ENCODE measurements at regions not wholly inside any gene's neighbourhood (a gene's known extent, or its start where the extent isn't known, plus 50 kb on each side); places are given as distances from the start of the nearest gene placed in this dataset.
"Not testable (repeated sequence)": the region's sequence is repeated elsewhere in the genome, so short reads cannot be mapped to it uniquely, and the experiment has no call there.

GRCh38 chrX:97921223-97921622 lies 1037.5 kb downstream of the RPA4 start:
- not testable (repeated sequence) for H3K4me2 ChIP-seq (ENCODE audit: low read length)

GRCh38 chrX:97931586-97931985 lies 1047.9 kb downstream of the RPA4 start:
- intact Hi-C loops (cut with micrococcal nuclease), result no loop called here
- ChIA-PET POLR2A (no interaction called here), CTCF (no interaction called here), RAD21 (ENCODE audit: low non-redundant PET in 1 of 2, low total read pairs in 2 of 2, uncharacterized antibody in 2 of 2, unreplicated experiment in 2 of 2) (no interaction called here)
- Histone ChIP-seq H3K9me2 (ENCODE audit: insufficient read depth) (no peaks in the 10 kb centered on the region), H3K4me1 (ENCODE audit: control insufficient read depth in 1 of 2, insufficient read depth in 2 of 2, low read length in 2 of 2) (no peaks in the 10 kb centered on the region), H2AFZ (ENCODE audit: low read depth, low read length, poor library complexity, severe bottlenecking) (no peak overlapping the region), H3K4me3 (replicated peaks in 1 of 2; ENCODE audit: low read depth in 1 of 2, low read length in 2 of 2) (no peak overlapping the region), H3K27me3 (ENCODE audit: insufficient read depth, low read length) (no peaks in the 10 kb centered on the region), H3K27ac (ENCODE audit: low read depth, low read length) (no peak overlapping the region), H3K9me3 (ENCODE audit: control insufficient read depth in 1 of 2, insufficient read depth in 1 of 2, low read depth in 1 of 2, low read length in 2 of 2) (no peaks in the 10 kb centered on the region), H3K79me2 (ENCODE audit: insufficient read depth, low read length) (no peaks in the 10 kb centered on the region), H3K4me2 (ENCODE audit: low read length) (no peak overlapping the region), H3K36me3 (ENCODE audit: control insufficient read depth in 1 of 2, insufficient read depth in 2 of 2, low read length in 2 of 2) (no peaks in the 10 kb centered on the region), H4K20me1 (ENCODE audit: insufficient read depth) (no peaks in the 10 kb centered on the region), H3K9ac (ENCODE audit: low read length) (no peak overlapping the region)
- BruUV-seq (replicated peaks), result no TSS peak
- no peak for ATAC-seq
- no peak for DNase-seq (ENCODE audit: low read depth, low spot score)
- TF ChIP-seq ZBTB33 (IDR thresholded peaks at IDR 0.05; ENCODE audit: extremely low read depth, insufficient replicate concordance, low read length) (no peak), TCF7L2 (IDR thresholded peaks at IDR 0.05; ENCODE audit: borderline replicate concordance, extremely low read depth, insufficient read depth, insufficient read length) (no peak), FOSL1 (IDR thresholded peaks at IDR 0.05; ENCODE audit: low read depth) (no peak), JUND (IDR thresholded peaks at IDR 0.05) (no peak), ZFX (IDR thresholded peaks at IDR 0.05) (no peak), CBX3 (IDR thresholded peaks at IDR 0.05; ENCODE audit: low read depth) (no peak), SIN3A (IDR thresholded peaks at IDR 0.05; ENCODE audit: low read depth) (no peak), ZNF274 (IDR thresholded peaks at IDR 0.05; ENCODE audit: low read depth, low read length) (no peak), REST (IDR thresholded peaks at IDR 0.05; ENCODE audit: low read depth) (no peak), POLR2AphosphoS5 (IDR thresholded peaks at IDR 0.05; ENCODE audit: low read depth, low read length) (no peak), EZH2 (IDR thresholded peaks at IDR 0.05) (no peak), EZH2phosphoT487 (IDR thresholded peaks at IDR 0.05; ENCODE audit: borderline replicate concordance) (no peak)
- TF ChIP-seq, protein P1, sequence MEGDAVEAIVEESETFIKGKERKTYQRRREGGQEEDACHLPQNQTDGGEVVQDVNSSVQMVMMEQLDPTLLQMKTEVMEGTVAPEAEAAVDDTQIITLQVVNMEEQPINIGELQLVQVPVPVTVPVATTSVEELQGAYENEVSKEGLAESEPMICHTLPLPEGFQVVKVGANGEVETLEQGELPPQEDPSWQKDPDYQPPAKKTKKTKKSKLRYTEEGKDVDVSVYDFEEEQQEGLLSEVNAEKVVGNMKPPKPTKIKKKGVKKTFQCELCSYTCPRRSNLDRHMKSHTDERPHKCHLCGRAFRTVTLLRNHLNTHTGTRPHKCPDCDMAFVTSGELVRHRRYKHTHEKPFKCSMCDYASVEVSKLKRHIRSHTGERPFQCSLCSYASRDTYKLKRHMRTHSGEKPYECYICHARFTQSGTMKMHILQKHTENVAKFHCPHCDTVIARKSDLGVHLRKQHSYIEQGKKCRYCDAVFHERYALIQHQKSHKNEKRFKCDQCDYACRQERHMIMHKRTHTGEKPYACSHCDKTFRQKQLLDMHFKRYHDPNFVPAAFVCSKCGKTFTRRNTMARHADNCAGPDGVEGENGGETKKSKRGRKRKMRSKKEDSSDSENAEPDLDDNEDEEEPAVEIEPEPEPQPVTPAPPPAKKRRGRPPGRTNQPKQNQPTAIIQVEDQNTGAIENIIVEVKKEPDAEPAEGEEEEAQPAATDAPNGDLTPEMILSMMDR (IDR thresholded peaks at IDR 0.05 in 2 of 3, conservative IDR thresholded peaks at IDR 0.05 in 1 of 3; ENCODE audit: borderline replicate concordance in 1 of 3, insufficient read depth in 1 of 3, low read depth in 2 of 3, low read length in 2 of 3), result no peak
- TF ChIP-seq, protein P2, sequence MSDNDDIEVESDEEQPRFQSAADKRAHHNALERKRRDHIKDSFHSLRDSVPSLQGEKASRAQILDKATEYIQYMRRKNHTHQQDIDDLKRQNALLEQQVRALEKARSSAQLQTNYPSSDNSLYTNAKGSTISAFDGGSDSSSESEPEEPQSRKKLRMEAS (IDR thresholded peaks at IDR 0.05), result no peak

More at GRCh38 chrX:97921223-97921622, 1037.5 kb downstream of the RPA4 start:
- POLR2A ChIA-PET; H3K27ac ChIP-seq (ENCODE audit: low read depth, low read length); intact Hi-C loops (cut with micrococcal nuclease); H3K79me2 ChIP-seq (ENCODE audit: insufficient read depth, low read length); H3K9me2 ChIP-seq (ENCODE audit: insufficient read depth); H3K36me3 ChIP-seq (ENCODE audit: control insufficient read depth in 1 of 2, insufficient read depth in 2 of 2, low read length in 2 of 2); H3K9me3 ChIP-seq (ENCODE audit: control insufficient read depth in 1 of 2, insufficient read depth in 1 of 2, low read depth in 1 of 2, low read length in 2 of 2); H4K20me1 ChIP-seq (ENCODE audit: insufficient read depth); ATAC-seq; H3K4me3 ChIP-seq (replicated peaks in 1 of 2; ENCODE audit: low read depth in 1 of 2, low read length in 2 of 2); H3K4me1 ChIP-seq (ENCODE audit: control insufficient read depth in 1 of 2, insufficient read depth in 2 of 2, low read length in 2 of 2); BruUV-seq (replicated peaks); DNase-seq (ENCODE audit: low read depth, low spot score); H3K9ac ChIP-seq (ENCODE audit: low read length); H2AFZ ChIP-seq (ENCODE audit: low read depth, low read length, poor library complexity, severe bottlenecking); RAD21 ChIA-PET (ENCODE audit: low non-redundant PET in 1 of 2, low total read pairs in 2 of 2, uncharacterized antibody in 2 of 2, unreplicated experiment in 2 of 2); CTCF ChIA-PET; H3K27me3 ChIP-seq (ENCODE audit: insufficient read depth, low read length): not testable (repeated sequence)

Measured in HCT116 (cell line).